ENCODE measurements at regions not wholly inside any gene's neighbourhood (a gene's known extent, or its start where the extent isn't known, plus 50 kb on each side); places are given as distances from the start of the nearest gene placed in this dataset.

GRCh38 chr5:85428426-85428934 is 1043.8 kb upstream of the EDIL3 start:
- no peak for TF ChIP-seq PRDM15 (CRISPR knock-in tag; IDR thresholded peaks at IDR 0.05)
- no peak for TF ChIP-seq SP1 (CRISPR knock-in tag; conservative IDR thresholded peaks at IDR 0.05)
- no peak for TF ChIP-seq TP53 (CRISPR knock-in tag; IDR thresholded peaks at IDR 0.05)
